Loucy (cell line): ENCODE measurements at regions not wholly inside any gene's neighbourhood (a gene's known extent, or its start where the extent isn't known, plus 50 kb on each side); places are given as distances from the start of the nearest gene placed in this dataset.
"Not testable (repeated sequence)": the region's sequence is repeated elsewhere in the genome, so short reads cannot be mapped to it uniquely, and the experiment has no call there.

Experiments
- H2AFZ ChIP-seq: fragments of 200-600 bp; sonication (generic); 2 replicates; pipeline ENCODE4 v1.6.0; 2016; ENCODE audit warnings: antibody characterized with exemption, mild to moderate bottlenecking, low read length, moderate library complexity
- H3F3A ChIP-seq: fragments of 200-600 bp; 2 replicates; pipeline ENCODE4 v1.6.0; 2016; ENCODE audit warnings: antibody characterized with exemption, low read depth, mild to moderate bottlenecking
- H3K27me3 ChIP-seq: fragments of 200-600 bp; sonication (generic); 2 replicates; pipeline ENCODE4 v1.6.1; 2014; ENCODE audit warnings: low read length, mild to moderate bottlenecking; ENCODE audit not compliant: insufficient read depth, poor library complexity, severe bottlenecking
- H3K36me3 ChIP-seq: fragments of 200-600 bp; sonication (generic); 2 replicates; pipeline ENCODE4 v1.6.1; 2016; ENCODE audit warnings: low read length; ENCODE audit not compliant: insufficient read depth
- H3K4me1 ChIP-seq: fragments of 200-600 bp; sonication (generic); 2 replicates; pipeline ENCODE4 v1.5.1; 2014; ENCODE audit warnings: low read length, mild to moderate bottlenecking; ENCODE audit not compliant: insufficient read depth, poor library complexity, severe bottlenecking
- H3K4me2 ChIP-seq: fragments of 200-600 bp; sonication (generic); 2 replicates; pipeline ENCODE4 v1.6.0; 2014; ENCODE audit warnings: antibody characterized with exemption, low read length, low read depth, mild to moderate bottlenecking; ENCODE audit not compliant: poor library complexity, severe bottlenecking
- H3K4me3 ChIP-seq: fragments of 200-600 bp; sonication (generic); 2 replicates; pipeline ENCODE4 v1.5.1; 2014; ENCODE audit warnings: low read length, mild to moderate bottlenecking, mixed read lengths; ENCODE audit not compliant: poor library complexity, severe bottlenecking
- H3K79me2 ChIP-seq: fragments of 200-600 bp; sonication (generic); 2 replicates; pipeline ENCODE4 v1.6.1; 2014; ENCODE audit warnings: low read length; ENCODE audit not compliant: insufficient read depth
- H3K9ac ChIP-seq: fragments of 200-600 bp; sonication (generic); 2 replicates; pipeline ENCODE4 v1.6.0; 2014; ENCODE audit warnings: mild to moderate bottlenecking, low read depth, low read length, moderate library complexity; ENCODE audit not compliant: poor library complexity, severe bottlenecking
- H3K9me2 ChIP-seq: fragments of 200-600 bp; sonication (generic); replicated peaks from 2 replicates; pipeline ENCODE4 v1.6.1; 2016; ENCODE audit warnings: low read depth, low read length, mixed read lengths
- H3K9me3 ChIP-seq: fragments of 200-600 bp; sonication (generic); 2 replicates; pipeline ENCODE4 v1.6.1; 2014; ENCODE audit warnings: mild to moderate bottlenecking, antibody characterized with exemption, low read length, low read depth; ENCODE audit not compliant: insufficient read depth
- H4K20me1 ChIP-seq: fragments of 200-600 bp; sonication (generic); 2 replicates; pipeline ENCODE4 v1.6.0; 2014; ENCODE audit warnings: antibody characterized with exemption, low read length, mild to moderate bottlenecking; ENCODE audit not compliant: insufficient read depth, poor library complexity, severe bottlenecking
- EZH2phosphoT487 ChIP-seq: fragments of 200-600 bp; IDR thresholded peaks from 2 replicates; pipeline ENCODE4 v1.6.1; 2018; ENCODE audit warnings: antibody characterized with exemption, mild to moderate bottlenecking, moderate library complexity, borderline replicate concordance
- TF ChIP-seq, protein P1 (sequence below): fragments of 200-600 bp; sonication (generic); conservative IDR thresholded peaks from 2 replicates; pipeline ENCODE4 v1.5.1; 2014; ENCODE audit warnings: mild to moderate bottlenecking, antibody characterized with exemption, low read length

DNA sequence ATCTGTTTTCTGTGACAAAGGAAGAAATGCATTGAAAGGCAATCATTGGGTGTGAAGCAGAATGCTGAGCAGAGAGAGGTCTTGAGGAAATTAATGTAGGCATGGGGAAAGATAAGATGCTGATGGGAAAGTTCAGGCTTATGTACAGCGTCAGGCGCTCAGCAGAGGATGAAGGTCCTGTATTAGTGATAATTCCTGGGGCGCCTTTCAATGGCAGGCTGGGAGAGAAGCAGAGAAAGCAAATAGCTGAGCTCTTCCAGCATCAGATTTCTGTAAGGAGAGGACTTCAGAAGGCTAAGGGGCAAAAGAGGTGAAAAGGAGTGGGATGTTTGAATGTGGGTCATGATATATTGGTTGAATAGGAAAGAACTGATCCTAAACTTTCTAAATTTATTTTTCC lies 129.8 kb downstream of the HNMT start:
- Histone ChIP-seq H3K9ac (no peak overlapping the region), H3K27me3 (no peaks in the 10 kb centered on the region), H3K4me2 (no peak overlapping the region), H3F3A (no peaks in the 10 kb centered on the region), H3K79me2 (no peaks in the 10 kb centered on the region), H3K9me3 (no peaks in the 10 kb centered on the region), H2AFZ (no peak overlapping the region), H3K4me1 (no peaks in the 10 kb centered on the region), H3K4me3 (no peak overlapping the region), H4K20me1 (no peaks in the 10 kb centered on the region), H3K36me3 (no peaks in the 10 kb centered on the region), H3K9me2 (no peaks in the 10 kb centered on the region)
- TF ChIP-seq, protein P1, sequence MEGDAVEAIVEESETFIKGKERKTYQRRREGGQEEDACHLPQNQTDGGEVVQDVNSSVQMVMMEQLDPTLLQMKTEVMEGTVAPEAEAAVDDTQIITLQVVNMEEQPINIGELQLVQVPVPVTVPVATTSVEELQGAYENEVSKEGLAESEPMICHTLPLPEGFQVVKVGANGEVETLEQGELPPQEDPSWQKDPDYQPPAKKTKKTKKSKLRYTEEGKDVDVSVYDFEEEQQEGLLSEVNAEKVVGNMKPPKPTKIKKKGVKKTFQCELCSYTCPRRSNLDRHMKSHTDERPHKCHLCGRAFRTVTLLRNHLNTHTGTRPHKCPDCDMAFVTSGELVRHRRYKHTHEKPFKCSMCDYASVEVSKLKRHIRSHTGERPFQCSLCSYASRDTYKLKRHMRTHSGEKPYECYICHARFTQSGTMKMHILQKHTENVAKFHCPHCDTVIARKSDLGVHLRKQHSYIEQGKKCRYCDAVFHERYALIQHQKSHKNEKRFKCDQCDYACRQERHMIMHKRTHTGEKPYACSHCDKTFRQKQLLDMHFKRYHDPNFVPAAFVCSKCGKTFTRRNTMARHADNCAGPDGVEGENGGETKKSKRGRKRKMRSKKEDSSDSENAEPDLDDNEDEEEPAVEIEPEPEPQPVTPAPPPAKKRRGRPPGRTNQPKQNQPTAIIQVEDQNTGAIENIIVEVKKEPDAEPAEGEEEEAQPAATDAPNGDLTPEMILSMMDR = no peak
- no peak for TF ChIP-seq EZH2phosphoT487

DNA sequence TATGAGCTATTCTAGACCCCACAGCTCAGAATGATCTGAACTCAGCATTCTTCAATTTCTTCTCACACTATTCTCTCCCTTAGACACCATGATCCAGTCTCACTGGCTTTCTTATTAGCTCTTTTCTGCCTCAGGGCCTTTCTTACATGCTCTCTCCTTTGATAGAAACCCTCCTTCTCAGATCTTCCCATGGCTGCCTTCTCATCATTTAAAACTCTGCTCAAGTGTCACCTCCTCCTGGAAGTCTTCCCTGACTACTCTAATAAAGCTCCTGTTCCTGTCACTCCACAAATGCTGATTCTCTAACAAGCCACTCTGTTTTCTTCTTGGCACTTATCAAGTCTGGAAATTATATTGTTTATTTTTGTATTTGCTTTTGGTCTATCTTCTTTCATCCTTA lies 131.1 kb downstream of the HNMT start:
- Histone ChIP-seq H3K9me3 (no peaks in the 10 kb centered on the region), H3K4me2 (no peak overlapping the region), H3K27me3 (no peaks in the 10 kb centered on the region), H3K36me3 (no peaks in the 10 kb centered on the region), H3K9me2 (no peaks in the 10 kb centered on the region), H3K4me3 (no peak overlapping the region), H3F3A (no peaks in the 10 kb centered on the region), H4K20me1 (no peaks in the 10 kb centered on the region), H3K9ac (no peak overlapping the region), H2AFZ (no peak overlapping the region), H3K79me2 (no peaks in the 10 kb centered on the region), H3K4me1 (no peaks in the 10 kb centered on the region)
- TF ChIP-seq, protein P1 = no peak
- no peak for TF ChIP-seq EZH2phosphoT487

DNA sequence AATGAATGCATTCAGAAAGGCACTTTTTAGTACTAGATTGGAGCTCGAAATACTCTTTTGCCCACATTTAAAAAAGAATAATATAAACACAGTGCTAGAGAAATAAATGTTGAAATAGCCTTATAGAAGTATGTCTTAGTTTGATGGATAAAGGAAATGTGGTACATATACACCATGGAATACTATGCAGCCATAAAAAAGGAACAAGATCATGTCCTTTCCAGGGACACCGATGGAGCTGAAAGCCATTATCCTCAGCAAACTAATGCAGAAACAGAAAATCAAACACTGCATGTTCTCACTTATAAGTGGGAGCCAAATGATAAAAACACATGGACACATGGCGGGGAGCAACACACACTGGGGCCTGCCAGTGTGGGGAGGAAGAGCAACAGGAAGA lies 135.0 kb downstream of the HNMT start:
- not testable (repeated sequence) for H3K9me2 ChIP-seq, H3K79me2 ChIP-seq, H3F3A ChIP-seq, H4K20me1 ChIP-seq, H3K4me1 ChIP-seq, H3K4me2 ChIP-seq, H3K9me3 ChIP-seq, H2AFZ ChIP-seq, H3K27me3 ChIP-seq, H3K9ac ChIP-seq, H3K36me3 ChIP-seq, H3K4me3 ChIP-seq

DNA sequence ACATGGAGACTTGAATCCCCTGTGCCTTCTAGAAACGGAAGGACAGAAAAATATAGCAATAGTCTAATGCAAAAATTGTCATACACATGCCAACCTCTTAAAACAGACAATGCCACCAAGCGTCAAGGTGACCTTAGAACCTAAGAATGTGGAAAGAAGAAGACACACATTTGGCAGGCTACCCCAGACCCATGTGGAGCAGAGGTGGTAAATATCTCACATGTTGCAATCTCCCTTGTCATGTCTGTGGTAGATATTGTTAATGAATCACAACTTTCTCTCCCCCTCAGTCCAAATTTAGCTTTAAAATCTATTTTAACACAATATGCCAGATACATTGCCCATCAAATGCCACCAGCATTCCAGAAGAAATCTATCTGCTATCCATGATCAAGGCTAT lies 137.4 kb downstream of the HNMT start:
- TF ChIP-seq, protein P1 = no peak
- TF ChIP-seq EZH2phosphoT487 = no peak
- H4K20me1 ChIP-seq = no peaks in the 10 kb centered on the region
- no peaks in the 10 kb centered on the region for H3K9me2 ChIP-seq
- no peaks in the 10 kb centered on the region for H3K4me1 ChIP-seq
- H3K9ac ChIP-seq = no peak overlapping the region
- H3F3A ChIP-seq = no peaks in the 10 kb centered on the region
- H2AFZ ChIP-seq = no peak overlapping the region
- H3K9me3 ChIP-seq = no peaks in the 10 kb centered on the region
- H3K36me3 ChIP-seq = no peaks in the 10 kb centered on the region
- no peak overlapping the region for H3K4me2 ChIP-seq
- H3K79me2 ChIP-seq = no peaks in the 10 kb centered on the region
- H3K27me3 ChIP-seq = no peaks in the 10 kb centered on the region
- H3K4me3 ChIP-seq = no peak overlapping the region
